Ishikawa (cell line): ENCODE measurements at regions not wholly inside any gene's neighbourhood (a gene's known extent, or its start where the extent isn't known, plus 50 kb on each side); places are given as distances from the start of the nearest gene placed in this dataset.

Experiments used
- CEBPB ChIP-seq: IDR thresholded peaks from 2 replicates; pipeline ENCODE4 v1.6.1; 2012
- CREB1 ChIP-seq: IDR thresholded peaks from 2 replicates; pipeline ENCODE4 v1.6.1; 2012; ENCODE audit warnings: low read depth
- EGR1 ChIP-seq: IDR thresholded peaks from 2 replicates; pipeline ENCODE4 v1.6.1; 2012
- EP300 ChIP-seq: IDR thresholded peaks from 2 replicates; pipeline ENCODE4 v1.6.1; 2012; ENCODE audit warnings: borderline replicate concordance
- FOXM1 ChIP-seq: IDR thresholded peaks from 2 replicates; pipeline ENCODE4 v1.6.1; 2012; ENCODE audit warnings: low read depth, borderline replicate concordance
- MAX ChIP-seq: IDR thresholded peaks from 2 replicates; pipeline ENCODE4 v1.6.1; 2012
- NFIC ChIP-seq: IDR thresholded peaks from 2 replicates; pipeline ENCODE4 v1.6.1; 2012
- RAD21 ChIP-seq: IDR thresholded peaks from 2 replicates; pipeline ENCODE4 v1.6.1; 2012; ENCODE audit warnings: low read depth
- REST ChIP-seq: IDR thresholded peaks from 2 replicates; pipeline ENCODE4 v1.6.1; 2012; ENCODE audit warnings: low read depth, mild to moderate bottlenecking
- TAF1 ChIP-seq: IDR thresholded peaks from 2 replicates; pipeline ENCODE4 v1.6.1; 2012; ENCODE audit warnings: low read depth, mild to moderate bottlenecking
- TCF12 ChIP-seq: IDR thresholded peaks from 2 replicates; pipeline ENCODE4 v1.6.1; 2012; ENCODE audit warnings: low read depth
- TEAD4 ChIP-seq: IDR thresholded peaks from 2 replicates; pipeline ENCODE4 v1.6.1; 2012
- YY1 ChIP-seq: IDR thresholded peaks from 2 replicates; pipeline ENCODE4 v1.6.1; 2012; ENCODE audit warnings: low read depth
- ZBTB7A ChIP-seq: IDR thresholded peaks from 2 replicates; pipeline ENCODE4 v1.6.1; 2012; ENCODE audit warnings: low read depth
- TF ChIP-seq, protein P1 (sequence below): IDR thresholded peaks from 2 replicates; pipeline ENCODE4 v1.6.1; 2012

GRCh38 chr1:221850470-221851187, 108.7 kb upstream of the DUSP10 start:
- TF ChIP-seq CREB1: no peak
- TF ChIP-seq YY1: no peak
- no peak for TF ChIP-seq REST
- no peak for TF ChIP-seq RAD21
- TF ChIP-seq, protein P1, sequence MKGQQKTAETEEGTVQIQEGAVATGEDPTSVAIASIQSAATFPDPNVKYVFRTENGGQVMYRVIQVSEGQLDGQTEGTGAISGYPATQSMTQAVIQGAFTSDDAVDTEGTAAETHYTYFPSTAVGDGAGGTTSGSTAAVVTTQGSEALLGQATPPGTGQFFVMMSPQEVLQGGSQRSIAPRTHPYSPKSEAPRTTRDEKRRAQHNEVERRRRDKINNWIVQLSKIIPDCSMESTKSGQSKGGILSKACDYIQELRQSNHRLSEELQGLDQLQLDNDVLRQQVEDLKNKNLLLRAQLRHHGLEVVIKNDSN: no peak
- no peak for TF ChIP-seq TEAD4
- no peak for TF ChIP-seq CEBPB
- no peak for TF ChIP-seq TCF12
- no peak for TF ChIP-seq FOXM1
- TF ChIP-seq ZBTB7A: no peak

DNA sequence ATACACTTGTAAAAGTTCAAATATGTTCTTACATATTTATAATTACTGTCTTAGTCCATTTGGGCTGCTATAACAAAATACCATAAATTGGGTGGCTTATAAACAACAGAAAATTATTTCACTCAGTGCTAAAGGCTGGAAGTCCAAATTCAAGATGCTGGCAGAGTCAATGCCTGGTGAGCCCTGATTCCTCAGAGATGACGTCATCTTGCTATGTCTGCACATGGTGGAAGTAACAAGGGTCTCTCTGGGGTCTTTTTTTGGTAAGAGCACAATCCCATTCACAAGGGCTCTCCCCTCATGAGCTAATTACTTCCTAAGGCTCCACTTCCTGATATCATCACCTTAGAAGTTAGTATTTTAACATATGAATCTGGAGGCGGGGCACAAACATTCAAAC, 108.0 kb upstream of the DUSP10 start:
- TF ChIP-seq TCF12: no peak
- TF ChIP-seq, protein P1: no peak

DNA sequence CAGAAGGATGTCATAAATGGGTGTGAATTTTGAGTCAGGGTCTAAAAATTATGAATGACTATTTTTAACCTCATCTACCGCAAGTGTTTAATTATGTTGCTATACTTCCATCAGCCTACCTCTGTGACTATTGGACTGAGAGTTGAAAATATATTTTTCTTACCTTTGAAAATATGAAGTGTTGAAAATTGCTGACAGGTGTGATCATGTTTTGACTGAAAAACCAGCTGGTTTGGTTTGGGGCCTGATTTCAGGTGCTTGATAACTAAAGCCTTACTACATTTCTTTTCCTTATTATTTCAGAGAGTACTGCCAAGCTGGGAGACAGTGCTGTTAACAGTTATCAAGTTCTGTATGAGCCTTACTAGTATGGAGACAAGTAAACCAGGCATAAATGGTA, 107.2 kb upstream of the DUSP10 start:
- TF ChIP-seq CREB1 (no peak), ZBTB7A (no peak), TAF1 (no peak), TEAD4 (no peak), NFIC (no peak), CEBPB (no peak), YY1 (no peak), EGR1 (no peak), RAD21 (no peak), MAX (no peak), REST (no peak), EP300 (no peak), FOXM1 (no peak), TCF12 (no peak)
- TF ChIP-seq, protein P1: no peak

GRCh38 chr1:221847676-221848075, 105.8 kb upstream of the DUSP10 start:
- TF ChIP-seq EP300 (no peak), CEBPB (no peak), EGR1 (no peak), NFIC (no peak), TEAD4 (no peak), RAD21 (no peak), ZBTB7A (no peak), YY1 (no peak), FOXM1 (no peak), TAF1 (no peak), REST (no peak), TCF12 (no peak), MAX (no peak), CREB1 (no peak)
- TF ChIP-seq, protein P1: no peak
